ENCODE measurements at regions not wholly inside any gene's neighbourhood (a gene's known extent, or its start where the extent isn't known, plus 50 kb on each side); places are given as distances from the start of the nearest gene placed in this dataset.

GRCh38 chr4:81758574-81759264, 287.0 kb upstream of the RASGEF1B start:
- intact Hi-C loops (cut with DNase I) = no loop called here
- Histone ChIP-seq H3K9me3 (no peaks in the 10 kb centered on the region), H3K4me1 (no peaks in the 10 kb centered on the region), H3K36me3 (no peaks in the 10 kb centered on the region), H3K4me3 (no peak overlapping the region), H3K27me3 (ENCODE audit: low read depth) (no peaks in the 10 kb centered on the region), H3K27ac (no peak overlapping the region)
- no peak for TF ChIP-seq CTCF (IDR thresholded peaks at IDR 0.05)
- no peak for ATAC-seq
- no peak for DNase-seq

DNA sequence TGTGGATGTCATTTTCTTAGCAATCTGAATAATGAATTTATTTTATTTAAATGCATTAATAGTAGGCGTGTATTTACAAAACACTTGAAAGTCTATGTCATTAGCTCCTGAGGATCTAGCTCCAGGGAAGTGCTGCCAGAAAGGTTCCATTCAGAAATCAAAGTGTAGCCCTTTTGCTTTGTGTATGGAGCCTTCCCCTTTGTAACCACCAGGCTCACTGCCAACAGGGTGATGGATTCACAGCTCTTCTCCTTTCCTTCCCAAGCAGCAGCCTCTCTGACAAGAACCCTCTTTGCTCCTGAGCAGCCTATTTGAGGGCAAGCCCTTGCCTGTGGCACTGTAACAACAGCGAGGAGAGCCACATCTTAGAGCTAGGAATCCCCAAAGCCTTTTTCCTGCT, 286.0 kb upstream of the RASGEF1B start:
- intact Hi-C loops (cut with DNase I) = no loop called here
- H3K9me3 ChIP-seq = no peaks in the 10 kb centered on the region
- H3K27me3 ChIP-seq (ENCODE audit: low read depth) = no peaks in the 10 kb centered on the region
- no peak overlapping the region for H3K27ac ChIP-seq
- peak; percentile 17 to 43 for ATAC-seq
- no peak for DNase-seq
- H3K4me3 ChIP-seq = no peak overlapping the region
- H3K4me1 ChIP-seq = no peaks in the 10 kb centered on the region
- H3K36me3 ChIP-seq = no peaks in the 10 kb centered on the region
- TF ChIP-seq CTCF (IDR thresholded peaks at IDR 0.05) = no peak

DNA sequence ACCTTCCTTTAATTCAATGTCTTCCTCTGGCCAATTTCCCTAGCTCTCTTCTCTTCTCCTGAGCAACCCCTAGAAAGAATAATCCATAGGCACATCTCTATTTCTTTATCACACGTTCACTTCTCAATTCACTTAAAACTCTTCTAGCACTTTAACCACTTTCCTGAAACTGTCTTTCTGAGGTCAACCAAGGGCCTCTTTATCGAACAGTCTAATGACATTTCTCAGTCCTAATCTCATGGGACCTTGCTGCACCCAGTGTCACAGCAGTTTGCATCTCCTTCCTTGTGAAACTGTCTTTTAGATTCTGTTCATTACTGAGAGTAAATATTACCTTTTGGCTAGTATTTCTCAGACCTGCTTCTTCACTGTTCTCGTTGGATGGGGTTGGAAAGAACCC, 285.3 kb upstream of the RASGEF1B start:
- no peaks in the 10 kb centered on the region for H3K27me3 ChIP-seq (ENCODE audit: low read depth)
- no peak overlapping the region for H3K4me3 ChIP-seq
- ATAC-seq (no peak), DNase-seq (no peak)
- no peak overlapping the region for H3K27ac ChIP-seq
- TF ChIP-seq CTCF (IDR thresholded peaks at IDR 0.05) = no peak
- no peaks in the 10 kb centered on the region for H3K36me3 ChIP-seq
- intact Hi-C loops (cut with DNase I) = no loop called here
- H3K9me3 ChIP-seq = no peaks in the 10 kb centered on the region
- no peaks in the 10 kb centered on the region for H3K4me1 ChIP-seq

GRCh38 chr4:81756042-81756441, 284.3 kb upstream of the RASGEF1B start:
- no peak for TF ChIP-seq CTCF (IDR thresholded peaks at IDR 0.05)
- intact Hi-C loops (cut with DNase I) = no loop called here
- Histone ChIP-seq H3K4me1 (no peaks in the 10 kb centered on the region), H3K4me3 (no peak overlapping the region), H3K9me3 (no peaks in the 10 kb centered on the region), H3K36me3 (no peaks in the 10 kb centered on the region), H3K27ac (no peak overlapping the region), H3K27me3 (ENCODE audit: low read depth) (no peaks in the 10 kb centered on the region)
- DNase-seq (no peak), ATAC-seq (no peak)

GRCh38 chr4:81754169-81754568, 282.5 kb upstream of the RASGEF1B start:
- H3K9me3 ChIP-seq = no peaks in the 10 kb centered on the region
- H3K4me1 ChIP-seq = no peaks in the 10 kb centered on the region
- intact Hi-C loops (cut with DNase I) = no loop called here
- H3K27ac ChIP-seq = no peak overlapping the region
- H3K36me3 ChIP-seq = no peaks in the 10 kb centered on the region
- H3K4me3 ChIP-seq = no peak overlapping the region
- no peak for DNase-seq
- no peaks in the 10 kb centered on the region for H3K27me3 ChIP-seq (ENCODE audit: low read depth)
- TF ChIP-seq CTCF (IDR thresholded peaks at IDR 0.05) = no peak
- ATAC-seq = no peak
